Epithelial cell of proximal tubule (primary cell): ENCODE measurements at regions not wholly inside any gene's neighbourhood (a gene's known extent, or its start where the extent isn't known, plus 50 kb on each side); places are given as distances from the start of the nearest gene placed in this dataset.

Source experiments
- DNase-seq: peaks from one replicate; pipeline ENCODE4 v3.0.0-alpha.2; 2011; ENCODE audit warnings: low read depth
- H3K4me3 ChIP-seq: 2 replicates; pipeline ENCODE4 v1.5.1; 2011; ENCODE audit warnings: low read depth, mild to moderate bottlenecking, low read length
- TF ChIP-seq, protein P1 (sequence below): conservative IDR thresholded peaks from 2 replicates; pipeline ENCODE4 v1.5.1; 2012; ENCODE audit warnings: low read depth, mild to moderate bottlenecking, low read length

DNA sequence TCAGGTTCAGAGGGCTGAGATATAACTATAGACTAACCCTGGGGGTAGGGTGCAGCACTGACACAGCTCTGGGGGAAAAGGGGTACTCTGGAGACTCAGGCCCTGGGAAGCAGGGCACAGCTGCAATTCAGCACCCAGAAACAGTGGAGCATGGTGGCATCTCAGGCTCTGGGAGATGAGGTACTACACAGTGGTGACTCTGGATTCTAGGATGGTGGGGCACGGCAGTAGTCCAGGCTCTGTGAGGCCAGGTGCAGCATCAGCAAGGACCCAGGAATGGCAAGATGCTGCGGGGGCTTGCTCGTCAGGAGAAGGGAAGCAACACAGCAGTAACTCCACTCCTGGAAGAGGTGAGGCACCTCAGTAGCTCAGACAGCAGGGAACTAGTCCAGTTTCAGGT, 271.5 kb upstream of the MOCS1 start:
- no peak for DNase-seq
- TF ChIP-seq, protein P1, sequence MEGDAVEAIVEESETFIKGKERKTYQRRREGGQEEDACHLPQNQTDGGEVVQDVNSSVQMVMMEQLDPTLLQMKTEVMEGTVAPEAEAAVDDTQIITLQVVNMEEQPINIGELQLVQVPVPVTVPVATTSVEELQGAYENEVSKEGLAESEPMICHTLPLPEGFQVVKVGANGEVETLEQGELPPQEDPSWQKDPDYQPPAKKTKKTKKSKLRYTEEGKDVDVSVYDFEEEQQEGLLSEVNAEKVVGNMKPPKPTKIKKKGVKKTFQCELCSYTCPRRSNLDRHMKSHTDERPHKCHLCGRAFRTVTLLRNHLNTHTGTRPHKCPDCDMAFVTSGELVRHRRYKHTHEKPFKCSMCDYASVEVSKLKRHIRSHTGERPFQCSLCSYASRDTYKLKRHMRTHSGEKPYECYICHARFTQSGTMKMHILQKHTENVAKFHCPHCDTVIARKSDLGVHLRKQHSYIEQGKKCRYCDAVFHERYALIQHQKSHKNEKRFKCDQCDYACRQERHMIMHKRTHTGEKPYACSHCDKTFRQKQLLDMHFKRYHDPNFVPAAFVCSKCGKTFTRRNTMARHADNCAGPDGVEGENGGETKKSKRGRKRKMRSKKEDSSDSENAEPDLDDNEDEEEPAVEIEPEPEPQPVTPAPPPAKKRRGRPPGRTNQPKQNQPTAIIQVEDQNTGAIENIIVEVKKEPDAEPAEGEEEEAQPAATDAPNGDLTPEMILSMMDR = no peak
- no peak overlapping the region for H3K4me3 ChIP-seq

DNA sequence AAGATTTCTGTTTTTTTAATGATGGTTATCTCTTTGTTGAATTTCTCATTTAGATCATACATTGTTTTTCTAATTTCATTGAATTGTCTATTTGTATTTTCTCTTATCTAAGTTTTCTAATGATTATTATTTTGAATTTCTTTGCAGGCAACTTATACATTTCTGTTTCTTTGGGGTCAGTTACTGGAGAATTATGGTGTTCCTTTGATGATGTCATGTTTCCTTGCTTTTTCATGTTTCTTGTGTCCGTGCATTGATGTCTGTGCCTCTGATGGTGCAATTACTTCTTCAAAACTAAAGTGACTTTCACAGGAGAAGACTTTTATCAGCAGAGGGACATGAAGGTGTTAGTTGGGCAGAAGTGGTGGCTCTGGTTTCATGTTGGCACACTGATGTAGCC, 270.7 kb upstream of the MOCS1 start:
- TF ChIP-seq, protein P1 = no peak
- no peak overlapping the region for H3K4me3 ChIP-seq
- DNase-seq = no peak

DNA sequence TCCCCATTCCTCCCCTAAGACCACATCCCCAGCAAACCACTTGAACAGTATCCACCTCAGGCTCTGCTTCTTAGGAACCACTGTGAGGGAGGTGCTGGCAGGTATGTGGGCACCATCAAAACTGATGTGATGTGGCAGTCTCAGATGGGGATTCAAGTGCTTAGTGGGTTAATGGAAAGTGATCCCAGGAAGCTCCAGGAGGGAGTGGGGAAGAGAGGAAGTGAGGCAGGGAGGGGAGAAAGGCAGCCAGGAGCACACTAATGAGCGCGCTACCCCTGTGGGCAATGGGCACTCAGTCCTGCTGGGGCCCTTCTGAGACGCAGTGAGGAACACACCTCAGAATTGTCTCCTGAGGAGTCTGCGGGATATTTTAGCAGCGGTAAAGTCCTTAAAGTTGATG, 263.1 kb upstream of the MOCS1 start:
- DNase-seq = no peak
- H3K4me3 ChIP-seq = no peak overlapping the region
- TF ChIP-seq, protein P1 = no peak

DNA sequence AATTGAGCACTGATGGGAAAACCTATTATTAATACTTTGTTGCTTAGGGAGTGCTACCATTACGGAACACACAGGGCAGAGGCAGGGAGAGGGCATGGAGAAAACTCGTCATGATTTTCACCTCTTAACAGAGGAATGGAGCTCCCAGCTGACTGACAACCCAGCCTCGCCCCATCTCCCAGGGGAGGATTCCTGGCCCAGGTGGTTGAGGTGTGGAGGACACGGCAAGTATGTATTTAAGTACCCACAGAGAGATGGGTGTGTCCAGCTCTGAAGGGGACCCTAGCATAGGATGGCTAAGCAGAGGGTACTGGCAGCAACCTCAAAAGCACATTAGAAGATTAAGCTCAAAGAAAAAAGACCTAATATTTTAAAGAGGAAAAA, 261.9 kb upstream of the MOCS1 start:
- TF ChIP-seq, protein P1 = no peak
- no peak overlapping the region for H3K4me3 ChIP-seq
- no peak for DNase-seq

DNA sequence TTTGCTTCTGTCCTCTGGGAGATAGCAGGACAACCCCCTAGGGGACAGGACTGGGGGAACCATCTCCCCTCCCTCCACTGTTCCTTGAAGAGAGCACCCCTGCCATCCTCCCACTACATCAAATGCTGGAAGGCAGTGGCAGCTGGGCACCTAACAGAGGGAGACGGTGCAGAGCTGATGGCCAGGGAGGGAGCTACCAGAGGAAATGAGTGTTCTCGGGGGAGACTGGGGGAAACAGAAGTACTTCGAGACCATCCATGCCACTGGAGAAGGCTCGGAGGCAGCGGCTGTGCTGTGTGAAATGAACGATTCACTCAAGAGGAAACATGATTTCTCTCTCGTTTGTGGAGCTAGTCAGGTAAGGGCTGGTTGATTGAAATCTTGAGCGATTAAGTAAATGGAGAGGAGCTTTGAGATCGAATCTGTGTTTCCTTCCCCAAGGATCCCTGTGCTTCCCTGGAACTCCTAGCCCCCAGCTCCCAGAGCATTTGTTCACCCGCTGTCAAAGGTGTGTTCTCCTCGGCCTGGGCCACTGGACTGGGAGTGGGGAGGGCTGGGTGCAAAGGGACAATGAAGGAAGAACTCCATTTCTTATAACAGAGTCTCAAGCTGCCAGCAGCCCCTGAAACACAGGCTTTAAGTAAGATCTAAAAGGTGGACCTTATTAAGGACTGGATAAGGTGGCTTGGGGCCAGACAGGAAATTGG, 261.3 kb upstream of the MOCS1 start:
- TF ChIP-seq, protein P1 = no peak
- DNase-seq = no peak
- no peak overlapping the region for H3K4me3 ChIP-seq

DNA sequence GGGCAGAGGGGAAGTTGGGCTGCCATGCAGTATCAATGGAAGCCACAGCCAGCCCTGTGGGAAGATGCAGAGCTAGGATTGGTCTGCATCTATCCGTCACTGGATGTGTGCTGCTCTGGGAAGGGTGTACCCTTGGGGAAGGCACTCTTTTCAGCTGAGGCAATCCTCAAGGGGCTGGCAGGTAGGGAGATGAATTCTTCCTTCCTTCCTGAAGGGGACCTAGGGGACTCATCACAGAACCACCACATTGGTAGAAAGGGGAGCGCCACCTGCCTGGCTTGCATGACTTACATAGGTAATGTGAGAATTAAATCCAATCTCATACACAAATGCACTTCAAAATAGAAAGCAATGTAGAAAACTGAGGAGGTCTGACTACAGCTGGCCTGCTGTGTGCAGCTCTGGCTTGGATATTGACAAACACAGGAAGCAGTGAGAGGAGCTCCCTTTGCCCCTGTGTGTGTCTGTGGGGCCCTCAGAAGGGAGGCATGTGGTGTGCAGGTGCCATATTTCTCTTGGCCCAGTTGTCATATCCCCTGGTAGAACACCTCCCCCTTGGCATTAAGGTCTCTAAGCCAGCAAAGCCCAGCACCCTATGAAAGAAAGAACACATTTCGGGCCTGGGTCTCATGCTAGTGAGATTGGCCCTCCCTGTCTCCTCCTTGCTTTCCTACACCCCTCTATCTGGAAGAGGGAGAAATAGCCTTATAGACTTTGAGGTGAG, 260.3 kb upstream of the MOCS1 start:
- DNase-seq = no peak
- TF ChIP-seq, protein P1 = no peak
- no peak overlapping the region for H3K4me3 ChIP-seq

DNA sequence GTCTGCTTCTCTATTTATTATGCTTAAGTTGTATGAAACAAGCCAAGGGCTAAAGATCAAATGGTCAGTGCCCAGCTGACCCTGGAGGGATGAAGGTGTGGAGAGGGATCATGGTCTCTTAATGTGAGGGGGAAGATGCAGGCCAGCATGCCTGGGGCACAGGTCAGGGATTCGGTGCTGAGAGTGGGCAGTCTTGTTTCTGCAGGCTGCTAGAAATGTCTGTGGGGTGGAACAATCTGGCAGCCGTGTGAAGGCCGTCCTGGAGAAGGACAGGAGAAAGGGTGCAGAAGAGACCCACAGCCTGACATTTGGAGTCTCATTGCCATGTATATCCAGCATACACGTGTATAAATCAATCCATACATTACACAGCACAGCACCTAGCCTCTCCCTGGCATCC, 258.3 kb upstream of the MOCS1 start:
- H3K4me3 ChIP-seq = no peak overlapping the region
- DNase-seq = no peak
- TF ChIP-seq, protein P1 = no peak
